ENCODE measurements at regions not wholly inside any gene's neighbourhood (a gene's known extent, or its start where the extent isn't known, plus 50 kb on each side); places are given as distances from the start of the nearest gene placed in this dataset.

- Histone ChIP-seq H4K20me1 (ENCODE audit: insufficient read depth) (no peaks in the 10 kb centered on the region), H3K79me2 (ENCODE audit: insufficient read depth, low read depth) (peaks cover 35% of the 10 kb centered on the region; the same call in 1 of the 2 replicates), H2AFZ (ENCODE audit: low read depth) (peak overlapping the region; percentile 75), H3K4me1 (ENCODE audit: low read depth, poor library complexity, severe bottlenecking) (peaks cover 44% of the 10 kb centered on the region), H3K27ac (peak overlapping the region; percentile 80), H3K36me3 (ENCODE audit: insufficient read depth) (no peaks in the 10 kb centered on the region), H3K4me3 (IDR thresholded peaks at IDR 0.05; ENCODE audit: insufficient read depth, low read depth, low read length) (no peak overlapping the region), H3K27me3 (ENCODE audit: insufficient read depth, low read depth) (no peaks in the 10 kb centered on the region), H3K4me2 (peak overlapping the region; percentile 89), H3K9ac (peak overlapping the region; percentile 81)
- TF ChIP-seq, protein P1, sequence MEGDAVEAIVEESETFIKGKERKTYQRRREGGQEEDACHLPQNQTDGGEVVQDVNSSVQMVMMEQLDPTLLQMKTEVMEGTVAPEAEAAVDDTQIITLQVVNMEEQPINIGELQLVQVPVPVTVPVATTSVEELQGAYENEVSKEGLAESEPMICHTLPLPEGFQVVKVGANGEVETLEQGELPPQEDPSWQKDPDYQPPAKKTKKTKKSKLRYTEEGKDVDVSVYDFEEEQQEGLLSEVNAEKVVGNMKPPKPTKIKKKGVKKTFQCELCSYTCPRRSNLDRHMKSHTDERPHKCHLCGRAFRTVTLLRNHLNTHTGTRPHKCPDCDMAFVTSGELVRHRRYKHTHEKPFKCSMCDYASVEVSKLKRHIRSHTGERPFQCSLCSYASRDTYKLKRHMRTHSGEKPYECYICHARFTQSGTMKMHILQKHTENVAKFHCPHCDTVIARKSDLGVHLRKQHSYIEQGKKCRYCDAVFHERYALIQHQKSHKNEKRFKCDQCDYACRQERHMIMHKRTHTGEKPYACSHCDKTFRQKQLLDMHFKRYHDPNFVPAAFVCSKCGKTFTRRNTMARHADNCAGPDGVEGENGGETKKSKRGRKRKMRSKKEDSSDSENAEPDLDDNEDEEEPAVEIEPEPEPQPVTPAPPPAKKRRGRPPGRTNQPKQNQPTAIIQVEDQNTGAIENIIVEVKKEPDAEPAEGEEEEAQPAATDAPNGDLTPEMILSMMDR (conservative IDR thresholded peaks at IDR 0.05; ENCODE audit: low read depth, low read length) = no peak
Measured at GRCh38 chr16:72664509-72665408, 383.2 kb downstream of the ZFHX3 start.

GRCh38 chr16:72664056-72664508 is 383.8 kb downstream of the ZFHX3 start:
- H3K4me3 ChIP-seq (IDR thresholded peaks at IDR 0.05; ENCODE audit: insufficient read depth, low read depth, low read length) = no peak overlapping the region
- TF ChIP-seq, protein P1 (conservative IDR thresholded peaks at IDR 0.05; ENCODE audit: low read depth, low read length) = no peak
- peak overlapping the region; percentile 81 for H3K9ac ChIP-seq
- no peaks in the 10 kb centered on the region for H4K20me1 ChIP-seq (ENCODE audit: insufficient read depth)
- no peaks in the 10 kb centered on the region for H3K36me3 ChIP-seq (ENCODE audit: insufficient read depth)
- peak overlapping the region; percentile 75 for H2AFZ ChIP-seq (ENCODE audit: low read depth)
- H3K79me2 ChIP-seq (ENCODE audit: insufficient read depth, low read depth) = peaks cover 35% of the 10 kb centered on the region; the same call in 1 of the 2 replicates
- peaks cover 51% of the 10 kb centered on the region for H3K4me1 ChIP-seq (ENCODE audit: low read depth, poor library complexity, severe bottlenecking)
- H3K4me2 ChIP-seq = peak overlapping the region; percentile 89
- H3K27me3 ChIP-seq (ENCODE audit: insufficient read depth, low read depth) = no peaks in the 10 kb centered on the region
- H3K27ac ChIP-seq = peak overlapping the region; percentile 80

GRCh38 chr16:72658888-72659717 is 388.8 kb downstream of the ZFHX3 start:
- no peak overlapping the region for H3K4me3 ChIP-seq (IDR thresholded peaks at IDR 0.05; ENCODE audit: insufficient read depth, low read depth, low read length)
- TF ChIP-seq, protein P1 (conservative IDR thresholded peaks at IDR 0.05; ENCODE audit: low read depth, low read length) = no peak
- H3K79me2 ChIP-seq (ENCODE audit: insufficient read depth, low read depth) = peaks cover 32% of the 10 kb centered on the region; the same call in 1 of the 2 replicates
- H3K36me3 ChIP-seq (ENCODE audit: insufficient read depth) = no peaks in the 10 kb centered on the region
- H2AFZ ChIP-seq (ENCODE audit: low read depth) = no peak overlapping the region
- no peaks in the 10 kb centered on the region for H3K27me3 ChIP-seq (ENCODE audit: insufficient read depth, low read depth)
- peak overlapping the region; percentile 48 for H3K27ac ChIP-seq
- H3K9ac ChIP-seq = peak overlapping the region; percentile 10; the same call in 1 of the 2 replicates
- H3K4me1 ChIP-seq (ENCODE audit: low read depth, poor library complexity, severe bottlenecking) = peaks cover 67% of the 10 kb centered on the region
- peak overlapping the region; percentile 46 for H3K4me2 ChIP-seq
- no peaks in the 10 kb centered on the region for H4K20me1 ChIP-seq (ENCODE audit: insufficient read depth)

DNA sequence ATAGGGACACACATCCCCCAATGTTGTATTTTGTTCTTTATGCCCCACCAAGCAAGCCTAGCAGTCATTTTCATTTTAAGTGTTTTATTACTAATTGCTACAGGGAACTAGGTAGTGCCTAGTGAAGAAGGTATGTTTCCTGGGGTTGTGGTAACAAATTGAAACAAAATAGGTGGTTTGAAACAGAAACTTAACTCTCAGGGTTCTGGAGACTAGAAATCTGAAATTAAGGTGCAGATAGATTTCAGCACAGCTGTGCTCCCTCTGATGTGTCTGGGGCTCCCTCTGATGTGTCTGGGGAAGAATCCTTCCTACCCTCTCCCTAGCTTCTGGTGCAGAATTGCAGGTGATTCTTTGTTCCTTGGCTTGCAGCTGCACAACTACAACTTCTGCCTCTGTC is 390.1 kb downstream of the ZFHX3 start:
- H3K4me3 ChIP-seq (IDR thresholded peaks at IDR 0.05; ENCODE audit: insufficient read depth, low read depth, low read length) = no peak overlapping the region

More for the DNA sequence above, 390.1 kb downstream of the ZFHX3 start:
- H4K20me1 ChIP-seq (ENCODE audit: insufficient read depth) = no peaks in the 10 kb centered on the region
- H3K4me1 ChIP-seq (ENCODE audit: low read depth, poor library complexity, severe bottlenecking) = peaks cover 54% of the 10 kb centered on the region
- peaks cover 23% of the 10 kb centered on the region; the same call in 1 of the 2 replicates for H3K79me2 ChIP-seq (ENCODE audit: insufficient read depth, low read depth)
- no peaks in the 10 kb centered on the region for H3K36me3 ChIP-seq (ENCODE audit: insufficient read depth)
- H3K4me2 ChIP-seq = peak overlapping the region; percentile 46
- TF ChIP-seq, protein P1 (conservative IDR thresholded peaks at IDR 0.05; ENCODE audit: low read depth, low read length) = no peak
- H3K27ac ChIP-seq = peak overlapping the region; percentile 48
- no peak overlapping the region for H3K9ac ChIP-seq
- no peaks in the 10 kb centered on the region for H3K27me3 ChIP-seq (ENCODE audit: insufficient read depth, low read depth)
- H2AFZ ChIP-seq (ENCODE audit: low read depth) = no peak overlapping the region
